Dendritic cell treated with granulocyte-macrophage colony-stimulating factor and Interleukin-4, amounts not matched to agents 40 ng/mL and 50 ng/mL, for 4 days (primary cell): ENCODE measurements at regions not wholly inside any gene's neighbourhood (a gene's known extent, or its start where the extent isn't known, plus 50 kb on each side); places are given as distances from the start of the nearest gene placed in this dataset.

ENCODE experiments used
- H3K27ac Mint-ChIP-seq: one replicate; pipeline ENCODE4 v1.8.0; 2022; ENCODE audit warnings: mild to moderate bottlenecking, mixed read lengths
- H3K27me3 Mint-ChIP-seq: one replicate; pipeline ENCODE4 v1.8.0; 2022; ENCODE audit warnings: mild to moderate bottlenecking, mixed read lengths
- H3K36me3 Mint-ChIP-seq: one replicate; pipeline ENCODE4 v1.8.0; 2022; ENCODE audit warnings: low read depth, mixed read lengths
- H3K4me1 Mint-ChIP-seq: one replicate; pipeline ENCODE4 v1.8.0; 2022; ENCODE audit warnings: low read depth, mixed read lengths
- H3K4me3 Mint-ChIP-seq: one replicate; pipeline ENCODE4 v1.8.0; 2022; ENCODE audit warnings: mild to moderate bottlenecking, moderate library complexity, mixed read lengths
- H3K9me3 Mint-ChIP-seq: one replicate; pipeline ENCODE4 v1.8.0; 2022; ENCODE audit warnings: mixed read lengths
- intact Hi-C: fragments of 100-400 bp; cut with micrococcal nuclease; formaldehyde crosslinking; loops from one replicate; pipeline ENCODE4 v1.15.0; 2022

- Mint-ChIP-seq H3K27me3 (peaks cover 83% of the 10 kb centered on the region), H3K4me1 (peaks cover 5% of the 10 kb centered on the region), H3K9me3 (no peaks in the 10 kb centered on the region), H3K36me3 (no peaks in the 10 kb centered on the region), H3K27ac (no peak overlapping the region), H3K4me3 (no peak overlapping the region)
- intact Hi-C loops = no loop called here
Measured at GRCh38 chr19:32289566-32290210, 55.7 kb upstream of the ZNF507 start.

GRCh38 chr19:32291876-32292275 is 53.5 kb upstream of the ZNF507 start:
- H3K9me3 Mint-ChIP-seq = no peaks in the 10 kb centered on the region
- no peaks in the 10 kb centered on the region for H3K36me3 Mint-ChIP-seq
- no peak overlapping the region for H3K27ac Mint-ChIP-seq
- H3K27me3 Mint-ChIP-seq = peaks cover 76% of the 10 kb centered on the region
- H3K4me3 Mint-ChIP-seq = no peak overlapping the region
- peaks cover 5% of the 10 kb centered on the region for H3K4me1 Mint-ChIP-seq
- intact Hi-C loops = no loop called here

GRCh38 chr19:32294871-32295438 is 50.5 kb upstream of the ZNF507 start:
- Mint-ChIP-seq H3K27me3 (peaks cover 74% of the 10 kb centered on the region), H3K9me3 (no peaks in the 10 kb centered on the region), H3K4me1 (no peaks in the 10 kb centered on the region), H3K27ac (no peak overlapping the region), H3K4me3 (no peak overlapping the region), H3K36me3 (no peaks in the 10 kb centered on the region)
- intact Hi-C loops = no loop called here
